HFF-Myc (cell line): ENCODE measurements at regions not wholly inside any gene's neighbourhood (a gene's known extent, or its start where the extent isn't known, plus 50 kb on each side); places are given as distances from the start of the nearest gene placed in this dataset.

ENCODE experiments used
- DNase-seq: peaks from one replicate; pipeline ENCODE4 v3.0.0-alpha.2; 2011; ENCODE audit warnings: low read depth; ENCODE audit errors: extremely low read depth
- H3K4me3 ChIP-seq: replicated peaks from 2 replicates; pipeline ENCODE4 v1.5.1; 2011; ENCODE audit warnings: low read depth, mild to moderate bottlenecking, control low read depth, low read length
- TF ChIP-seq, protein P1 (sequence below): IDR thresholded peaks from 2 replicates; pipeline ENCODE4 v1.5.1; 2012; ENCODE audit warnings: mild to moderate bottlenecking, low read depth, low read length, control low read depth; ENCODE audit errors: missing control alignments

DNA sequence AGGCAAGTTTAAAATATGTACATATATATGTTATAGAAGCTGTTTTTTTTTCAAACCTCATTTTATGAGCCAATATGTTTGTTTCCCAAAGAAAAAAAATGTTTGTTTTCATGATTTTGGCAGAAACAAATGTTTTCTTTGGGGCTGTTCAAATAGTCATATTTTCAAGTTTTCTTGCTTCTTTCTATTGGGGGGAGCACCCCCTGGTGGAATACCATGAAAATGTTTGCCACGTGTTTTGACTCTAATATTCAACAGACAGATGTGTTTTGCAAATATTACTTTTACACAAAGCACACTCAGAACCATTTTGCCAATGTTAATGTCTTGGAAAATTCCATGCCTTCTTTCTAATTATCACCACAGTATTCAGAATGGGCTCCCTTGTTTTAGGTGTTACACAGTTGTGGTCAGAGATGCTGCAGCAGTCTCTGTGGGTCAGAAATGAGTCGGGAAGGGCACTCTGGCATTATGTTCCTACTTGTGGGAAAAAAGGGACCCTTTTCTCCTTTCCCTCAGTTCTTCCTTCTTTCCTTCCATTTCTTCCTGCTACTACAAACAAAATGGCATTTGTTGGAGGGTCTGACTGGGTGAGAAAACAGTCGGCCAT lies 817.0 kb downstream of the TUSC7 start:
- TF ChIP-seq, protein P1, sequence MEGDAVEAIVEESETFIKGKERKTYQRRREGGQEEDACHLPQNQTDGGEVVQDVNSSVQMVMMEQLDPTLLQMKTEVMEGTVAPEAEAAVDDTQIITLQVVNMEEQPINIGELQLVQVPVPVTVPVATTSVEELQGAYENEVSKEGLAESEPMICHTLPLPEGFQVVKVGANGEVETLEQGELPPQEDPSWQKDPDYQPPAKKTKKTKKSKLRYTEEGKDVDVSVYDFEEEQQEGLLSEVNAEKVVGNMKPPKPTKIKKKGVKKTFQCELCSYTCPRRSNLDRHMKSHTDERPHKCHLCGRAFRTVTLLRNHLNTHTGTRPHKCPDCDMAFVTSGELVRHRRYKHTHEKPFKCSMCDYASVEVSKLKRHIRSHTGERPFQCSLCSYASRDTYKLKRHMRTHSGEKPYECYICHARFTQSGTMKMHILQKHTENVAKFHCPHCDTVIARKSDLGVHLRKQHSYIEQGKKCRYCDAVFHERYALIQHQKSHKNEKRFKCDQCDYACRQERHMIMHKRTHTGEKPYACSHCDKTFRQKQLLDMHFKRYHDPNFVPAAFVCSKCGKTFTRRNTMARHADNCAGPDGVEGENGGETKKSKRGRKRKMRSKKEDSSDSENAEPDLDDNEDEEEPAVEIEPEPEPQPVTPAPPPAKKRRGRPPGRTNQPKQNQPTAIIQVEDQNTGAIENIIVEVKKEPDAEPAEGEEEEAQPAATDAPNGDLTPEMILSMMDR = peak; percentile 50
- DNase-seq = no peak
- no peak overlapping the region for H3K4me3 ChIP-seq

DNA sequence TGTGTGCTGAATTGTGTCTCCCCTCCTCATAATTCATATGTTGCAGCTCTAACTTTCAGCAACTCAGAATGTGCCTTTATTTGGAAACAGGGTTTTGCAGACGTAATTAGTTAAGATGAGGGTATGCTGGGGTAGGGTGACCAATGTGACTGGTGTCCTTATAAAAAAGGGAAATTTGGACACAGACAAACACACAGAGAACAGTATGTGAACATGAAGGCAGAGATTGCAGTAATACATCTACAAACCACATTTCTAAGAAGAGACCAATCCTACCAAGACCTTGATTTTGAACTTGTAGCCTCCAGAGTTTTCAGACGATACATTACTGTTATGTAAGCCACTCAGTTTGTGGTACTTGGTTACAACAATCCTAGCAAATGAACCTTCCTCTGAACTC lies 817.8 kb downstream of the TUSC7 start:
- no peak overlapping the region for H3K4me3 ChIP-seq
- no peak for DNase-seq
- TF ChIP-seq, protein P1 = no peak

DNA sequence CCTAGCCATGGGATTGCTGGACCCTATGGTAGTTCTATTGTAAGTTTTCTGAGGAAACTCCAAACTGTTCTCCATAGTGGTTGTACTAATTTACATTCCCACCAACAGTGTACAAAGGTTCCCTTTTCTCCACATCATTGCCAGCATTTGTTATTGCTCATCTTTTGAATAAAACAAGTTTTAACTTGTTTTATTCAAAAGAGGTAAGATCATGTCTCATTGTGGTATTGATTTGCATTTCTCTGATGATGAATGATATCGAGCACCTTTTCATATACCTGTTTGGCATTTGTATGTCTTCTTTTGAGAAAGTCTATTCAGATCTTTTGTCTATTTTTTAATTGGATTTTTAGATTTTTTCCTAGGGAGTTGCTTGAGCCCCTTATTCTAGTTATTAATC lies 819.1 kb downstream of the TUSC7 start:
- TF ChIP-seq, protein P1 = no peak
- no peak for DNase-seq
- no peak overlapping the region for H3K4me3 ChIP-seq

DNA sequence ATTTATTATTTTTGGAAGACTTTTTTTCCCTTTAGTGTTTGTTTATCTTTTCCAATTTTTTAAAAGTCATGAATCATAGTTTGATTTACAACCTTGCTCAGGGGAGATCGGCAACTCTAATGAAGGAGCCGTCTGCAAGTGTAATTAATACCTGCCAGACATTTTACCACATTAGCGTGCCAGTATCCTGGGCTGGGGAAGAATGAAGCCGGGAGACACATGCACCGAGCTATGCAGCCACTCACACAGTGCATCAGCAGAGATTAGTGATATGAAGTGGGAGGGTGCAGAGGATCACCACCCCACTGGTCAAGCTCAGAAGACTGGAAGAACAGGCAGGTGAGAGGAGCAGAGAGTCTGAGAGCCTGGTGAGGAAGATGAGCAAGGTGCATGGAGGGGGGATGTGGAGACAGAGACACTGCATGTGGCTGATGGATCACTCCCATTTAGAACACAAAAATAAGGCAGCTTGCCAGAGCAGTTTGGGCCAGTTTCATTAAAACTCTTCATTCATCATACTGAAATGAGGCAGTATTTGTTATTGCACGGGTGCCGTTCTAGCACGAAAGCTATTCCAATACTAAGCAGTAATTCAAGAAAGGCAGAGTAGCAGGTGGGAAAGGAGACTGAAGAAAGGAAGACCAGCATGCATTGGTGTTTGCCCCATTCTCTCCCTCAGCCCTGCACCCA lies 821.6 kb downstream of the TUSC7 start:
- no peak overlapping the region for H3K4me3 ChIP-seq
- no peak for DNase-seq
- TF ChIP-seq, protein P1 = no peak

DNA sequence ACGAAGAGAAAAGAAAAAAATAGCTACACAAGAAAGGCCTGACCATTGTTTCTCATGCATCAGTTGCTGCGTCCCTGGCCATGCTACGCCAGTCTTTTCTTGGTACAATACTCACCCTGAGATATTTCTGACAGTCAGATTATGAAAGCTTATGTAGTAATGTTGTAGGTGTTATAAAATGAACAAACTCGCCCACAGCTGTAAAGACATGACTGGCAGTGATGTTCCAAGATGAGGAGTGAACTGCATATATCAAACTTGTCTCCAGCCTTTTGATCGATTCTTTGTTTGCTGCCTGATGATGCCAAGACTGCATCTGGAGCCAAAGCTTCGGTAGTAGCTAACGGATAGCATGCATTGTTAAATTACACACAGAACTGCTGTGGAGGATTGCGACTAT lies 822.7 kb downstream of the TUSC7 start:
- no peak overlapping the region for H3K4me3 ChIP-seq
- DNase-seq = no peak
- TF ChIP-seq, protein P1 = no peak

DNA sequence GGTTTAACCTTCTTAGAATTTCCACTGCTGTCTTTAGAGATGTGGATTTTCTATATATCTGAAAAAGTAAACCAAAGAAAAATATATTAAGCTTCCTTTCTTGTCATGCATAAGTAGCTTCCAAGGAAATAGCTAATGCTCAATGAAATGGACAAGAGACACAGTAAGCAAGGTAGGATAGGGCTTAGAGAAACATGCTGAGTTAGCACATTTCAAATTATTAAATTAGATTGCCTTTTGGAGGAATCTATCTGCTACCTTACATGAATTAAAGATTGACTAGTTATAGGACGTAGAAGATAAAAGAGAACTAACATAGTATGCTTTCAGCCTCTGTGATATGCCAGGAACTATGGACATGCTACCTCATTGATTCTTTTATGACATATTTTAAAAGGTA lies 824.6 kb downstream of the TUSC7 start:
- DNase-seq = no peak
- TF ChIP-seq, protein P1 = no peak
- no peak overlapping the region for H3K4me3 ChIP-seq
